NCI-H524 treated with DMSO at 0.1 percent for 48 hours (cell line): ENCODE measurements at regions not wholly inside any gene's neighbourhood (a gene's known extent, or its start where the extent isn't known, plus 50 kb on each side); places are given as distances from the start of the nearest gene placed in this dataset.

Source experiments
- DNase-seq: peaks from one replicate; lab custom pipeline; 2025; lab: John Stamatoyannopoulos, UW

DNA sequence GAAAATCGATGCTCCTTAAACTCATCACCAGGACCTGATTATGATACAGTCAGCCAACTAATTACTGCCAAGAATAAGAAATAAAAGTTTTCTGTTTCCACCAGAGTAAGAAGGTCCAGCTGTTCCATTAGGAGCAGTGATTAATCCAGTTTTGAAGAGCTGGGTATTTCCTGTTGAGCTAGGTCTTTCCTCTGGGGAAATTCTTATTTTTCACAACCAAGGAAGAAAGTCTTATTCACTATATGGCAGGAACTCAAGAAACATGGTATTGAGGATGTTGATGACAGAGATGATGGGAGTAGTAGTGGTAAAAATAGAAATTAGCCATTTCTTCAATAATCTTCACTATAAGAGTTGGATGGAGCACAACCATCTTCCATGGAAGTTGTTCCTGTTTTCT lies 374.6 kb upstream of the RUNX1 start:
- no peak for DNase-seq

DNA sequence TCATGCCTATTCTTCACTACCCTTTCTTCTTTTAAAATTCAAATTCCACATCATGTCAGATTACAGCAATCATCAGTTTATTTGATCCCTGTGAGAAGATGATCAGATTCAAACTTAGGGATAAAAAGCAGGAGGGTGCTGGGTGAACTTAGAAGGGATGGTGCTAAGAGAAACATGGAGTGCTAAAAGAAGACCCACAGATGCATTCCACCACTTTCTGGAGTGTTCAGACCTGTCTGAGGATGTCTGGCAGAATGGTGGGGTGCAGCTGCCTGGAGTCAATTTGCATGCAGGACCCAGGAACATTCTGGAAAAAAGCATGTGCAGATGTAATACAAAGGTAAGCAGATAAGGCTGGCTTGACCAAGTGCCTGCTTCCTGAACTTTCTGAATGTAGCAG lies 372.9 kb upstream of the RUNX1 start:
- DNase-seq: no peak

DNA sequence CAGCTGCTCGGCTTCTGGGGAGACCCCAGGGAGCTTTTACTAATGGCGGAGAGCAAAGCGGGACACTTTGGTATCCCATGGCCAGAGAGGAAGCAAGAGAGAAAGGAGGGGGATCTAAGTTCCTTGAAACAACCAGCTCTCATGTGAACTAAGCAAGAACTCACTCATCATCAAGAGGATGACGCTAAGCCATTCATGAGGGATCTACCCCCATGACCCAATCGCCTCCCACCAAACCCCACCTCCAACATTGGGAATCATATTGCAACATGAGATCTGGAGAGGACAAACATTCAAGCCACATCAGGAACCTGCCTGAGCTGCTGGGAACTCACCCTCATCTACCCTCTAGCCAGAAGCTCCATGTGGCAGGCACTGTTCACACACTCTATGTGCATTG lies 372.1 kb upstream of the RUNX1 start:
- DNase-seq: no peak

DNA sequence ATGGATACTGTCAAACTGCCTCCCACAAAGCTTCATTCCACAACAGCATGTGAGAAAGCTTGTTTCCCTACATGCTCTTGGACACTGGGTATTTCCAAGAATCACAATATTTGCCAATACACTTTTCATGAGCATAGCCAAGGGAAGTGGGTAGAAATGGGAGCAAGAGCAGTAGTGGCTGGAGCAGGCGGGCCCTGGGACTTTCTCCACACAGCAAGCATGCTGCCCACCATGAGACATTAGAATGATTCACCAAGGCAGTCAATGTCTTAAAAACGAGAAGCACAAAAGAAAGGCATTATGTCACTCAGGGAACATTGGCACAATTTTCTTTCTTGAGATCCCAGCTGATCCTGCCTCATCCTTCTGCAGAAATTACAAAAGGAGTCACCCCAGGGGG lies 371.6 kb upstream of the RUNX1 start:
- DNase-seq: no peak

DNA sequence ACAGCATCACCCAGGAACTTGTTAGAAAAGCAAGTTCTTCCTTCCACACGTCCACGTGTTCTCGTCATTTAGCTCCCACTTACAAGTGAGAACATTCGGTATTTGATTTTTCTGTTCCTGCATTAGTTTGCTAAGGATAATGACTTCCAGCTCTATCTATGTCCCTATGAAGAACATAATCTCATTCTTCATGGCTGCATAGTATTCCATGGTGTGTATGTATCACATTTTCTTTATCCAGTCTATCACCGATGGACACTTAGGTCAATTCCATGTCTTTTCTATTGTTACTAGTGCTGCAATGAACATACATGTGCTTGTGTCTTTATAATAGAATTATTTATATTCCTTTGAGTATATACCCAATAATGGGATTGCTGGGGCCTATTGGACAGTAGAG lies 368.7 kb upstream of the RUNX1 start:
- DNase-seq: no peak

DNA sequence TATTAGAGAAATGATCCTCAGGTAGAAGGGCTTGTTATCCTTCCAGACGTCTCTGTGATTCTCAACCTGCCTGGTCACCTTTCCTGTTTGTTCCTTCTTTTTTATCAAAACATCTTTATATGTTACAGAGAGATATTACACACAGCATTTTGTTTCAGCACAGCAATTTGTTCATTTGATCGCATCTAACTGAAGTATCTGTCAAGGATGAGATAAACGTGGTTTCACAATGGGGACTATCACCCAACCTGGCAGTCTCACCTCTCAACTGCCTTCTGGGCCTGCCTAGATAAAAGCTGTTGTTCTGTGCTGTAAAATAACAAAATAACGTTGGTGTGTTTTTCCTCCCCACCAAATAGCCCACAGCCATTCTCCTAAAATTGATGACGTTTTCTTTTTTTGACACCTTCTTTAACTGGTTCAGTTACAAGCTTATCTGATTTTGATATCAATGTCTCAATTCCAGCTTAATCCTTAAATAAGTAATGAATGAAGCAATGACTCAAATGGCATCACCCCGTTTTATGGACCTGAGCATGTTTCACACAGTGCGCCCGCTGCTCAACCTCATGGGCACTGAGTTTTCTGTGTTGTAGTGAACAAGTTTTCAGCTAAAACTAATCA lies 367.9 kb upstream of the RUNX1 start:
- DNase-seq: no peak

DNA sequence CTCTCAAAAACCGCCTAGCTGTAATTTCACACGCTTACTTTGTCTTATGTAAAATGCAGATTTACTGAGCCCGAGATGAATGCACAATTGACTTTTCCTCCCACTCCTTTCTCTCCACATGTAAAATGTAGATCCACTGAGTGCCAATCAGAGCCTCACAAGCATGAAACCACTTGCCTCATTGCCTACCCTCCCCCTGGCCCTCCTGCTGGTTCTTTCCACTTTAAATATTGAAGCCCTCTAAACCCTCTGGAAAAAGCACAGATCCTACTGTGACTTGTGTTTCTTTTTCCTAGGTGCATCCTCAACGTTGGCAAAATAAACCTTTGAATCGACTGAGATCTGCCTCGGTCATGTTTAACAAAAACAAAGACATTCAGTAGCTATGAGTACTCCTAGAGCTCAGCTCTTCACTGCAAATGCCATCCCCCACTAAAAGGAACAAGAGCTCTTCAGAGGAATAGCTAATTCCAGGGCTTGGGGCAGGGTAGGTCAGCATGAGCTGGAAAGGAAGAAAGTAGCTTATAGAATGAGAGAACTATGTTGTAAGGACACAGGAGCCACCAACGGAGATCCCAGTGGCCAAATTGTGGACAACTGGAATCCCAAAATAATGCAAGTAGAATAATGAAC lies 365.5 kb upstream of the RUNX1 start:
- DNase-seq: no peak

DNA sequence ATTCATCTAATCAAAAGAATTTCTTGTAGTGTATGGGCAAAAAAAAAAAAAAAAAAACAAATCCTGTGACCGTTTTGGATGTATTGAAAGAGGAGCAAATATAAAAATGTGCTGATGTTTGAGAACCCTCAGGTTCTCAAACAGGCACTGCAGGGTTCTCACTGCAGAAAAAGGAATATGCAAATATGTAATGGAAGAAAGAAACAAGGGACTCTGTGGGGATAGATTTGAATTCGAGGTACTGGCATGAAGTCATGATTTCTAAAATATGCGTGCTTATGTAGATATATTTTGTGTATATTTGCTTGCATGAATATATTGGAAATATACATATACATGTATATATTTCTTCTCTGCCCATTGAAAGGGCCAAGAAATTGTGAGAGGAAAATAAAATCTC lies 365.0 kb upstream of the RUNX1 start:
- DNase-seq: no peak

DNA sequence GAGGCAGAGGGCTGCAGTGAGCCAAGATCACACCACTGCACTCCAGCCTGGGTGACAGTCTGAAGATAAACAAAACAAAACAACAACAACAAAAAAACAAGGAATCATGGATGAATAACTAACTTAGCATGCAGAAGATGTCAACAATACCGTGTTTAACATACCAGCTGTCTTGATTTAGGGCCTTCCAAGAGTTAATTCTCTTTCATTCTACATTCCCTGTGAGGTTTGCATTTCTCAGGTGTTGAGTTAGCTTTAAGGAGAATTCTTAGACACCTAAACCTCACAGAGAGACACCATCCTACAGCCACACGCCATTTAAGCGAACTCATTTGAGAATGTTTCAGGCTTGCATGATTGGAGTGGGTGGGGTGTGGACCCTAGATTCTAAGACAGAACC lies 363.1 kb upstream of the RUNX1 start:
- no peak for DNase-seq

DNA sequence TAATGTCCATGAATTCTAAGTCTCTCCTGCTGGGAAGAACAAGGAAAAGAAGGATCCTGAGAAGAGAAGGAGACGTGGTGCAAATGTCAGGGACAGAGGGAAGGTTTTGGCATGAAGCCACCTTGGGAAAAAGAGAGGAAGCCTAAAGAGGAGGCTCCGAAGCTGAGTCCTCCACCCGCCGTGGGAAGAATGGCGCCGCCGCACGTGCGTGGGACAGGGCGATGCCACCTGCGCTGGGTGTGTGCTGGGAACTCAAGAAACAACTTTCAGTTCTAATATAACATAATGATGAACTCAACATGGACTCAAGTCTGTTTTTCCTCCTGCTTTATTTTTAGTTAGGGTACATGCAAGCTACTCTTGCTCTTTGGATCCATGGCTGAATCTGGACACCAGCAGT lies 362.3 kb upstream of the RUNX1 start:
- DNase-seq: no peak

DNA sequence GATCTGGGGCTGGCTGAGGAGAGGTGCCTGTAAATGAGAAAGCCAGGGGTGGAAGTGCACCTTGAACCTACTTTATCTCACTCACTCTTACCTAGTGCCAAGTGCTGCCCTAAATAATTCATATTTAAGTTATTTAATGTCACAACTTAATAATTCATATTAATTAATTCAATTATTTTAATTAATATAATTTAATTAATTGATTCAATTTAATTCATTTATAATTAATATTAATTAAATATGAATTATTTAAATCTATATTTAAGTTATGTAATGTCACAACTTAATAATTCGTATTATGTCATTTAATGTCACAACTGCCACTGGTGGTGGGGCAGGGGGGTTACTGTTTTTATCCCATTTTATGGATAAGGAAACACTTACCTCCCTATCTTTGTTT lies 361.6 kb upstream of the RUNX1 start:
- no peak for DNase-seq

DNA sequence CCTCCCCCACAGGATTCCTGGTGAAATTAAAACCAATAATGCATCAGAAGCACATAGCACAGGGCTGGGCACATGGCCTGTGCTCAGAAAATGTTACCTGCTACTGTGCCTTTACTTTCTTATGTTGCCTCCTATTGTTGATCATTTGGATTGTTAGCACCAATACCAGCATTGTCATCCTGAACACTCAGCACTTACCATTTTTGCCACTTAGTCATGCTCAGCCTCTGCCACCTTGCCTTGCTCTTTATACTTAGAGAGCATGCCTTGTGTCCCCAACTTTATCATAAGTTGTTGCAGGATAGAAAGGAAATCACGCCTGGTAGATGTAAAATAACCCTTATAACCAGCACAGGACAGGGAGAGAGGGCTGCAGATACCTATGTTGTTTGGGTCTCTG lies 361.0 kb upstream of the RUNX1 start:
- no peak for DNase-seq

DNA sequence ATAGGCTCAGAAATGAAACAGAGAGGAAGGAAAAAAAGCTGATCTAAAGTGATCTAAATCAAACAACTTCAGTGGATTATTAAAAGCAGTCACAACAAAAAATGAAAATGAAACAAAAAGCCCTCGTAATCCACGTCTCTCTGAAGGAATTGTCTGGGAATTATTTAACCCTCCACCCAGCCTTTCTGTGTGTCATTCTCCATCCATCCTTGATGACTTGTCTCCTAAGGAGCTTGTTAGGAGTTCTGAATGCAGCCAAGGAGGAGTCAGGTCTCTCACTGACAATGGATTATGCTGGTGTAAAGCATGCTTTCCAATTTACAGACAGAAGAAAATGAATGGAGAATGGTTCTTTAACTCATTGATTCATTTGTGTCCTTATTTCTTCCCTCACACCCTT lies 359.3 kb upstream of the RUNX1 start:
- no peak for DNase-seq

DNA sequence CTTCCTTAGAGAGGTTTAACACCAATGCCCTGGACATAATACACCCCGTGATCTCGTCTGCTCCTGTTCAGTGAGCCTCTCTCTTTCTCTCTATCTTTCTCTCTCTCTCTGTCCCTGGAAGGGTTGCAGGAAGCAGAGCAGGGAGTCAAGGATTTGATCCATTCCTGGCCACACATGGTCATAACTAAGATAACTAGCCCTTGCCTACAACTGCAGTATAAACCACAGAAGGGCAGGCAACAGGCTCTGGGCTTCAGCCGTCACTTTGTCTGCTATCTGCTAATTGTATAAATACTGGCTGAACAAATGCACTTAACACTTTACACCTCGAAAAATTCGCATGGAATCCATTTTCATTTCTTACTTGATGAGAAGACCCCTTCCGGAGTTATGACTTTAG lies 357.5 kb upstream of the RUNX1 start:
- DNase-seq: no peak

DNA sequence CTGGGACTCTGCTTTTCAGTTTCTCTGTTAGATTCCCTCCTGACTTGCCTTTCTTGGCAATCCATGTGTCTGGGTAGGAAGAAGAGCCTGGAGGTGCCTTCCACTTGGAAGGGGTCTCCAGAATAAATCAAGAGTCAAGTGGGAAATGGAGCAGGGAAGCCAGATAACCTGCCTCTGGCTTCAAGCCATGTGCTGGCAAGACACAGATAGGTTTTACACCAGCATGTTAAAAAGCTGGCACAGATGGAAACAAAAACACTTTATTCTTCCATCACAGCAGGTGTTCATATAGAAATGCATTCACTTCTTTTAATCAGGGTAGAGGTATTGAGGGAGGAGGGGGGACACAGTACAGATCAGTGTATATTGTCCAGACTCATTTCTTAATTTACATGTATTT lies 356.9 kb upstream of the RUNX1 start:
- no peak for DNase-seq

DNA sequence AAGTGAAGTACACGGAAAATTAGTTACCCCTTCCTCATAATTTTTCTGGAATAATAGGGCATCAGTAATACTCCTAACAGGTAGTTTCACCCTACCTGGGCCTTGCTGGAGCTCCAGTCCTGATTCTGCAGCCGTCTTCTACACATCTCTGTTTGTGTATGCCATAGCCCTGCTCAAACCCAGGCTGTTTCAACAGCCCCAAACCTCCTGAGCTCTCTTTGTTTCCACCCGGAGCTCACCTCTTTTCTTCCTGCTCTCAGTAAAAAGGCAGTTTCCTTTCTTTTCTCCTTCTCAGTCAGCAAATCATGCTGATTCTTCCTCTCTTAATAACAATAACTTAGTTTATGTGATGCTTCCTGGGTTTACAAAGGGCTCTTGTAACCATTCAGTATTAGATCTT lies 355.1 kb upstream of the RUNX1 start:
- no peak for DNase-seq

DNA sequence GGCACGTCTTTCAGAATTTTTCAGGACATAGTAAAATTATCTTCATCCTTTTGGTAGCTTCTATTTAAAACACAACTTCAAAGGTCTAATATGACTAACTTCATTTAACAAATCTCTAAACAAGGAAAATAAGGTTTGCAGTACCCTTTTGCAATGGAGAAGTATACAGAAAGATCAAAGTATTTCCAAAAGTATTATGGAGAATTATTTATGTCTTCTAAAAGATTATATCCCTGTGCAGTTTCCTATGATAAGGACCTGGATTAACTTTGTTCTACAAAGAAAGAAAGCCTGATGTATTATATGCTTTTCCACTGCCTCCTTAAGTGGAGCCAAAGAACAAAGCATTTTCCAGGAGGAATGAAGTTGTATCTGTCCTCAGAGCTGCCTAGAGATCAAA lies 353.0 kb upstream of the RUNX1 start:
- no peak for DNase-seq

DNA sequence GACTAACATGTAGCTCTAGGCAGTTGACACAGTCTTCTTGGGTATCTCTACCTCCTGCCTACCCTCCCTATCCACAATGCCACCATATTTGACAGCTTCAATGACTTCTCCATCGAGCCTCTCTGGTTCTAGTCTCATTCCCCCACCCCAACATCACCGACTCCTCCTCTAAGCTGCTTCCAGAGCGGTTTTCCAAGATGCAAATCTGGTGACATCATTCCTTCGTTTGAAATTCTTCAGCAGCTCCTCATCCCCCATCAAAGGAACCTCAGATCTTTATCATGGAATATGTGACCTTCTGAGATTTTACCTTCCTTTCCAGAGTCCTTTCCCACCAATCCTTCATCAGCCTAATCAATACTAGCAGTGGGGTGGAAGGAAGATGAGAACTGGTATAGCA lies 352.4 kb upstream of the RUNX1 start:
- no peak for DNase-seq

DNA sequence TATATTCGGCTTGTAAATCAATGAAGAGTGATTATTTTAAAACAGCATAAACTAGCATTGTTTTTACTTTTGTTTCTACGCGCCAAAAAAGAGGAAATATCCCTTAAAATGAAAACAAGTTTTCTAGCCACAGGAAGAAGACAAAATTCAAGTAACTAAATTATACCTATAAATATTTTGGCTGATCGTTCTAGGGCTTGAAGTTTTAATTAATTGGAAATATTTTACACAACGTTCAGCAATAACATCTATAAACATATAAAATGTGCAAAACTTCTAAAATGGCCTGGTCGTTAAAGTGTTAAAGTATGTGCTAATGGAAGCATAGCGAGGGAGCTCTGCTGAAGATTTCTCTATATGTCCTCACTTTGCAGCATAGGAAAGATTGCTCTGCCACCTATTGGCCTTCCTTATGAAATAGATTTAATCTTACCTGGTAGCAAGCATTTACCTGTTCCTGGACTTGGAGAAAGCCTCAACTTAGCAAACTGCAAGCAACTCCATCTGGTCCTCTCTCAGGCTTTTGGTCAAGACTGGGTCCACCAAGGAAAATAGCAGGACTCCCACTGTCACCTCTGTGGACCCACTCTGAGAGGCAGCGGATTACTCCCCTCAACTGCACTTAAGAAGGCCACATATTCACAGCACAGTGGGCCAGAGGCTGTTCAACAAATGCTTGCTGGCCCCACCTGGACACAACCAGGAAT lies 351.3 kb upstream of the RUNX1 start:
- no peak for DNase-seq

DNA sequence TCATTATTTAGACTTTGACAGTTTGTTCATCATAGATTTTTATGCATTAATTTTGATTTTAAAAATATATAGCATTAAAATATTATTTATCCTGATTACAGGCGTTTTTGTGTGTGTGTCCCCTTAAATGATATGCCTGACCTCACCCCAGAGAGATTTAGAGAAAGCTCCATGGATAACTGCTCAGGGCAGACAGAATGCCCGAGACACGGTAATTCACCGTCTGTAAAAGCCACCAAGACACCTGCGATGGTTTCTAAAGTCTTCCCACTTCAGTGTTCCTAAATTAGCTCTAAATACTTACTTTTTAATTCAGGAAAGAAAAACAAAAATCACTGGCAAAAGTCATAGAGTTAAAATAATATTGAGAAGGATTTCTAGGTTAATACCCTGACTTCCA lies 350.6 kb upstream of the RUNX1 start:
- DNase-seq: no peak

DNA sequence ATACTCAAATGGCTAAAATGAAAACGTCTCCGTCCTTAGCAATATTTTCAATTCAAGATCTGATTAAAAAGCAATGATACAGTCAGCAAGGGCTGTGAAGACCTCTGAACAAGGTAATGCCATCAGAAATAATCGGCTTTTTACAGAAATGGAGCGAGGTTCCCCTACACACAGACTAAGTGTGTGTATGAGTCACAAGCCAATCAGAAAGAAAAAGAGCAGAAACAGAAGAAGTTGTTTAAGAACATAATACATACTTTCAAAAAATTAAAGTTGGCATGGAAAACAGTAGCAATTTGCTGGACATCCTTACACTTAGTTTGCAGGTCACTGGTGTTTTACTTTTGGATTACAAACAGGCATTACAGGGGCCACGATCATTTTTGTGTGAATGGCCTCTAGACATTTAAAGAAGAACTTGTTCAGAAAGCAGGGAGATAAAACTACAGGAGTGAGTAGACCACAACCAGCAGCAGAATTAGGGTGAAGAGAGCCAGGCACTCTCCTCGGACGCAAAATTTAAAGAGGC lies 350.0 kb upstream of the RUNX1 start:
- no peak for DNase-seq

DNA sequence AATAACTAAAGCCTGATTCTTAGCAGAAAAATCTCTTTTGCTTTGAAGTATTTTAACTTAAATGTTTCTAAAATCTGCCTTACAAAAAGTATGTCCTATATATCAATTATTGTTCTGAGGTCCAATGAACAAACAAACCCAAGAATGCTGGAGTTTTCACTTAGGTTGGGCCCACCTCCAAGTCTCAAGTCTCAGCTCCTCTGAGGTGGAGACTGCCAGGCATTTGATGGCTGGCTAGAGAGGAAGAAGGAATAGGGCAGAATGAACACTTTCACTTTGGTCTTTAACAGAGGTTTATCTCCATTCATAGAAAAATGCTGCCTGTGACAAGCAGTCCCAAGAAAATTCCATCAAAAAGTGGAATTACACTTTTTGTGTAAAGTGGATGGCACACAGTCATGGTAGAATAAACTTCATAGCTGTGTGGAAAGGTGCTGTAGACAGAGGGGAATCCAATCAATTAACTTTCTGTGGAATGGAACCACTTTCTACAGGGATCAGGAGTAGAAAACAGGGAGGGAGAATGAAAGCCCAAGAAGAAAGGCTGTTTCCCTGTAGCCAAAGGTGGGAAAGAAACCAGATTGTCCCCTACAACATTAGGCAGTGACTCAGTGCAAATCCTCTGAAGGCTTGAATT lies 349.4 kb upstream of the RUNX1 start:
- no peak for DNase-seq

DNA sequence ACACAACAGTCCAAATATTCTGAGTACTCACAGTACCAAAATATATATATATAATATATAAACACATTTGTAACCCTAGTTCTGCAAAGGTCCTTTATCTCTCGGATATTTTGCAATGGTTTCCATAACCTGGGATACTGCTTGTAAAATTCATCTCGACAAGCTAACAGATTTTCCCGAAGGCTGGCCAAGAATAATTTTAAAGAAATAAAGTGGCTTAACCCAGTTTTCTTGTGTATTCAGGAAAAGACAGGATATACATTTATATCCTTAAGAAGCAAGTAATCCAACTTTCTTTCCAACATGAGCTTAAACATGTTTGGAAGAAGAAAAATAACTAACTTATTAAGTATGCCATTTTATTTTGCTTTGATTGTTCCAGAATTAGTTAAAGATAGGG lies 348.7 kb upstream of the RUNX1 start:
- no peak for DNase-seq
